Activated CD8-positive, alpha-beta T cell treated with anti-CD3 and anti-CD28 coated beads, Interleukin-2, amount 10 ng/mL, durations not matched to agents 7 days and 5 days (primary cell): ENCODE measurements at regions not wholly inside any gene's neighbourhood (a gene's known extent, or its start where the extent isn't known, plus 50 kb on each side); places are given as distances from the start of the nearest gene placed in this dataset.

Experiments
- ATAC-seq: fragments of 150-1000 bp; cut with Tn5 transposase; one replicate; pipeline ENCODE4 v1.10.0; 2021; ENCODE audit warnings: moderate library complexity
- CTCF ChIA-PET: fragments of 350-600 bp; sonication (Branson Sonifier 250); formaldehyde crosslinking; loops from one replicate; lab custom pipeline; 2021; ENCODE audit warnings: antibody characterized with exemption; lab: Charles Lee
- POLR2A ChIA-PET: fragments of 350-600 bp; sonication (Branson Sonifier 250); formaldehyde crosslinking; loops from one replicate; lab custom pipeline; 2021; ENCODE audit warnings: antibody characterized with exemption; lab: Charles Lee
- DNase-seq: peaks from one replicate; pipeline ENCODE4 v3.0.0-alpha.2; 2020
- H3K27ac Mint-ChIP-seq: one replicate; pipeline ENCODE4 v1.8.0; 2021; ENCODE audit warnings: mild to moderate bottlenecking, mixed read lengths
- H3K27me3 Mint-ChIP-seq: one replicate; pipeline ENCODE4 v1.8.0; 2021; ENCODE audit warnings: low read depth, mixed read lengths
- H3K36me3 Mint-ChIP-seq: one replicate; pipeline ENCODE4 v1.8.0; 2021; ENCODE audit warnings: low read depth, mixed read lengths
- H3K4me1 Mint-ChIP-seq: one replicate; pipeline ENCODE4 v1.8.0; 2021; ENCODE audit warnings: low read depth, mixed read lengths
- H3K4me3 Mint-ChIP-seq: one replicate; pipeline ENCODE4 v1.8.0; 2021; ENCODE audit warnings: mild to moderate bottlenecking, mixed read lengths
- H3K9me3 Mint-ChIP-seq: one replicate; pipeline ENCODE4 v1.8.0; 2022; ENCODE audit warnings: mixed read lengths; ENCODE audit not compliant: insufficient read depth

GRCh38 chr12:126482238-126482889, 1417.1 kb downstream of the AACS start:
- H3K4me3 Mint-ChIP-seq: no peak overlapping the region
- ATAC-seq: no peak
- ChIA-PET CTCF (no interaction called here), POLR2A (no interaction called here)
- H3K4me1 Mint-ChIP-seq: no peaks in the 10 kb centered on the region
- no peaks in the 10 kb centered on the region for H3K27me3 Mint-ChIP-seq
- H3K36me3 Mint-ChIP-seq: no peaks in the 10 kb centered on the region
- H3K9me3 Mint-ChIP-seq: peaks cover 7% of the 10 kb centered on the region
- H3K27ac Mint-ChIP-seq: no peak overlapping the region
- DNase-seq: no peak

GRCh38 chr12:126483145-126484068, 1418.2 kb downstream of the AACS start:
- Mint-ChIP-seq H3K4me1 (no peaks in the 10 kb centered on the region), H3K27ac (no peak overlapping the region), H3K36me3 (no peaks in the 10 kb centered on the region), H3K4me3 (no peak overlapping the region), H3K9me3 (peaks cover 8% of the 10 kb centered on the region), H3K27me3 (no peaks in the 10 kb centered on the region)
- ChIA-PET CTCF (no interaction called here), POLR2A (no interaction called here)
- DNase-seq (no peak), ATAC-seq (no peak)

- DNase-seq: no peak
These were observed 1422.3 kb downstream of the AACS start for GRCh38 chr12:126487431-126487980.

GRCh38 chr12:126488806-126489205, 1423.6 kb downstream of the AACS start:
- no peak overlapping the region for H3K4me3 Mint-ChIP-seq
- ChIA-PET CTCF (no interaction called here), POLR2A (no interaction called here)
- H3K9me3 Mint-ChIP-seq: peaks cover 21% of the 10 kb centered on the region
- H3K4me1 Mint-ChIP-seq: no peaks in the 10 kb centered on the region
- no peaks in the 10 kb centered on the region for H3K27me3 Mint-ChIP-seq
- no peak overlapping the region for H3K27ac Mint-ChIP-seq
- no peaks in the 10 kb centered on the region for H3K36me3 Mint-ChIP-seq
- no peak for DNase-seq
- no peak for ATAC-seq

More at GRCh38 chr12:126487431-126487980, 1422.3 kb downstream of the AACS start:
- no peak for ATAC-seq
- Mint-ChIP-seq H3K4me3 (no peak overlapping the region), H3K27me3 (no peaks in the 10 kb centered on the region), H3K4me1 (no peaks in the 10 kb centered on the region), H3K36me3 (no peaks in the 10 kb centered on the region), H3K27ac (no peak overlapping the region), H3K9me3 (peaks cover 21% of the 10 kb centered on the region)
- CTCF ChIA-PET: no interaction called here
- POLR2A ChIA-PET: no interaction called here

GRCh38 chr12:126492181-126492580, 1426.9 kb downstream of the AACS start:
- H3K4me1 Mint-ChIP-seq: no peaks in the 10 kb centered on the region
- no peak overlapping the region for H3K4me3 Mint-ChIP-seq
- ChIA-PET POLR2A (no interaction called here), CTCF (no interaction called here)
- ATAC-seq: no peak
- DNase-seq: no peak
- no peaks in the 10 kb centered on the region for H3K27me3 Mint-ChIP-seq
- no peaks in the 10 kb centered on the region for H3K36me3 Mint-ChIP-seq
- peaks cover 21% of the 10 kb centered on the region for H3K9me3 Mint-ChIP-seq
- H3K27ac Mint-ChIP-seq: no peak overlapping the region

- DNase-seq (no peak), ATAC-seq (no peak)
- H3K36me3 Mint-ChIP-seq: no peaks in the 10 kb centered on the region
- no peak overlapping the region for H3K27ac Mint-ChIP-seq
- H3K4me1 Mint-ChIP-seq: no peaks in the 10 kb centered on the region
- no peaks in the 10 kb centered on the region for H3K27me3 Mint-ChIP-seq
- ChIA-PET CTCF (no interaction called here), POLR2A (no interaction called here)
- H3K4me3 Mint-ChIP-seq: no peak overlapping the region
- peaks cover 19% of the 10 kb centered on the region for H3K9me3 Mint-ChIP-seq
These were observed 1428.3 kb downstream of the AACS start for GRCh38 chr12:126493366-126494108.

- H3K27ac Mint-ChIP-seq: no peak overlapping the region
- no peak overlapping the region for H3K4me3 Mint-ChIP-seq
- no peak for DNase-seq
- H3K4me1 Mint-ChIP-seq: no peaks in the 10 kb centered on the region
- POLR2A ChIA-PET: no interaction called here
- CTCF ChIA-PET: no interaction called here
- H3K36me3 Mint-ChIP-seq: no peaks in the 10 kb centered on the region
- H3K27me3 Mint-ChIP-seq: no peaks in the 10 kb centered on the region
- no peak for ATAC-seq
- peaks cover 6% of the 10 kb centered on the region for H3K9me3 Mint-ChIP-seq
These were observed 1431.0 kb downstream of the AACS start for GRCh38 chr12:126496201-126496600.

- Mint-ChIP-seq H3K27me3 (no peaks in the 10 kb centered on the region), H3K9me3 (peaks cover 14% of the 10 kb centered on the region), H3K27ac (no peak overlapping the region), H3K4me3 (no peak overlapping the region), H3K4me1 (no peaks in the 10 kb centered on the region), H3K36me3 (no peaks in the 10 kb centered on the region)
- POLR2A ChIA-PET: no interaction called here
- DNase-seq (no peak), ATAC-seq (no peak)
- CTCF ChIA-PET: no interaction called here
These were observed 1441.4 kb downstream of the AACS start for GRCh38 chr12:126506426-126507182.

- H3K27ac Mint-ChIP-seq: no peak overlapping the region
- no peaks in the 10 kb centered on the region for H3K36me3 Mint-ChIP-seq
- ChIA-PET POLR2A (no interaction called here), CTCF (no interaction called here)
- peaks cover 14% of the 10 kb centered on the region for H3K9me3 Mint-ChIP-seq
- H3K4me1 Mint-ChIP-seq: no peaks in the 10 kb centered on the region
- no peak overlapping the region for H3K4me3 Mint-ChIP-seq
- no peak for ATAC-seq
- no peak for DNase-seq
- H3K27me3 Mint-ChIP-seq: no peaks in the 10 kb centered on the region
These were observed 1442.0 kb downstream of the AACS start for GRCh38 chr12:126507231-126507630.

- Mint-ChIP-seq H3K4me3 (no peak overlapping the region), H3K27ac (no peak overlapping the region), H3K27me3 (no peaks in the 10 kb centered on the region), H3K4me1 (no peaks in the 10 kb centered on the region), H3K9me3 (peaks cover 11% of the 10 kb centered on the region), H3K36me3 (no peaks in the 10 kb centered on the region)
- ChIA-PET POLR2A (no interaction called here), CTCF (no interaction called here)
- no peak for DNase-seq
- ATAC-seq: no peak
These were observed 1444.3 kb downstream of the AACS start for GRCh38 chr12:126509572-126509971.

- POLR2A ChIA-PET: no interaction called here
- H3K4me1 Mint-ChIP-seq: no peaks in the 10 kb centered on the region
- no peaks in the 10 kb centered on the region for H3K27me3 Mint-ChIP-seq
- CTCF ChIA-PET: no interaction called here
- no peak overlapping the region for H3K4me3 Mint-ChIP-seq
- no peak overlapping the region for H3K27ac Mint-ChIP-seq
- no peaks in the 10 kb centered on the region for H3K36me3 Mint-ChIP-seq
- ATAC-seq (no peak), DNase-seq (no peak)
- peaks cover 9% of the 10 kb centered on the region for H3K9me3 Mint-ChIP-seq
These were observed 1445.4 kb downstream of the AACS start for GRCh38 chr12:126510630-126511029.
